CD4-positive, alpha-beta T cell treated with Interleukin-10 for 1 hour (primary cell): ENCODE measurements at regions not wholly inside any gene's neighbourhood (a gene's known extent, or its start where the extent isn't known, plus 50 kb on each side); places are given as distances from the start of the nearest gene placed in this dataset.
"Not testable (repeated sequence)": the region's sequence is repeated elsewhere in the genome, so short reads cannot be mapped to it uniquely, and the experiment has no call there.

Source experiments
- DNase-seq: peaks from one replicate; pipeline ENCODE4 v3.0.0-alpha.2; 2020

GRCh38 chr14:43532825-43533416, 974.2 kb downstream of the FSCB start:
- no peak for DNase-seq

GRCh38 chr14:43528321-43528720, 978.8 kb downstream of the FSCB start:
- no peak for DNase-seq

GRCh38 chr14:43525658-43526057, 981.4 kb downstream of the FSCB start:
- no peak for DNase-seq

- no peak for DNase-seq
Measured at GRCh38 chr14:43522901-43523300, 984.2 kb downstream of the FSCB start.

- DNase-seq: no peak
Measured at GRCh38 chr14:43522191-43522590, 984.9 kb downstream of the FSCB start.

- no peak for DNase-seq
Measured at GRCh38 chr14:43503508-43503907, 1003.6 kb downstream of the FSCB start.

- not testable (repeated sequence) for DNase-seq
Measured at GRCh38 chr14:43492359-43492758, 1014.7 kb downstream of the FSCB start.

GRCh38 chr14:43483415-43483814, 1023.7 kb downstream of the FSCB start:
- no peak for DNase-seq

GRCh38 chr14:43481864-43482263, 1025.2 kb downstream of the FSCB start:
- no peak for DNase-seq

GRCh38 chr14:43480976-43481375, 1026.1 kb downstream of the FSCB start:
- DNase-seq: no peak

- DNase-seq: no peak
Measured at GRCh38 chr14:43479596-43480195, 1027.4 kb downstream of the FSCB start.

GRCh38 chr14:43476822-43477221, 1030.3 kb downstream of the FSCB start:
- no peak for DNase-seq

GRCh38 chr14:43475757-43476156, 1031.3 kb downstream of the FSCB start:
- DNase-seq: no peak

- no peak for DNase-seq
Measured at GRCh38 chr14:43471595-43471994, 1035.5 kb downstream of the FSCB start.

GRCh38 chr14:43464968-43465367, 1042.1 kb downstream of the FSCB start:
- no peak for DNase-seq

GRCh38 chr14:43449291-43449690, 1057.8 kb downstream of the FSCB start:
- DNase-seq: no peak

- no peak for DNase-seq
Measured at GRCh38 chr14:43438056-43438455, 1069.0 kb downstream of the FSCB start.

- no peak for DNase-seq
Measured at GRCh38 chr14:43418324-43418723, 1088.8 kb downstream of the FSCB start.

GRCh38 chr14:43413084-43413483, 1094.0 kb downstream of the FSCB start:
- DNase-seq: no peak

GRCh38 chr14:43411841-43412240, 1095.2 kb downstream of the FSCB start:
- no peak for DNase-seq

- no peak for DNase-seq
Measured at GRCh38 chr14:43410631-43411030, 1096.5 kb downstream of the FSCB start.

- DNase-seq: no peak
Measured at GRCh38 chr14:43408472-43408871, 1098.6 kb downstream of the FSCB start.

- no peak for DNase-seq
Measured at GRCh38 chr14:43407706-43408105, 1099.4 kb downstream of the FSCB start.

- DNase-seq: no peak
Measured at GRCh38 chr14:43406931-43407330, 1100.2 kb downstream of the FSCB start.

- DNase-seq: no peak
Measured at GRCh38 chr14:43399289-43399688, 1107.8 kb downstream of the FSCB start.
